GM20000 (cell line): ENCODE measurements at regions not wholly inside any gene's neighbourhood (a gene's known extent, or its start where the extent isn't known, plus 50 kb on each side); places are given as distances from the start of the nearest gene placed in this dataset.

Experiments used
- DNase-seq: peaks from one replicate; pipeline ENCODE4 v3.0.0; 2012; ENCODE audit warnings: low spot score
- TF ChIP-seq, protein P1 (sequence below): IDR thresholded peaks from 2 replicates; pipeline ENCODE4 v1.5.1; 2012; ENCODE audit warnings: mild to moderate bottlenecking, control low read depth; ENCODE audit errors: extremely low read depth, missing control alignments

- TF ChIP-seq, protein P1, sequence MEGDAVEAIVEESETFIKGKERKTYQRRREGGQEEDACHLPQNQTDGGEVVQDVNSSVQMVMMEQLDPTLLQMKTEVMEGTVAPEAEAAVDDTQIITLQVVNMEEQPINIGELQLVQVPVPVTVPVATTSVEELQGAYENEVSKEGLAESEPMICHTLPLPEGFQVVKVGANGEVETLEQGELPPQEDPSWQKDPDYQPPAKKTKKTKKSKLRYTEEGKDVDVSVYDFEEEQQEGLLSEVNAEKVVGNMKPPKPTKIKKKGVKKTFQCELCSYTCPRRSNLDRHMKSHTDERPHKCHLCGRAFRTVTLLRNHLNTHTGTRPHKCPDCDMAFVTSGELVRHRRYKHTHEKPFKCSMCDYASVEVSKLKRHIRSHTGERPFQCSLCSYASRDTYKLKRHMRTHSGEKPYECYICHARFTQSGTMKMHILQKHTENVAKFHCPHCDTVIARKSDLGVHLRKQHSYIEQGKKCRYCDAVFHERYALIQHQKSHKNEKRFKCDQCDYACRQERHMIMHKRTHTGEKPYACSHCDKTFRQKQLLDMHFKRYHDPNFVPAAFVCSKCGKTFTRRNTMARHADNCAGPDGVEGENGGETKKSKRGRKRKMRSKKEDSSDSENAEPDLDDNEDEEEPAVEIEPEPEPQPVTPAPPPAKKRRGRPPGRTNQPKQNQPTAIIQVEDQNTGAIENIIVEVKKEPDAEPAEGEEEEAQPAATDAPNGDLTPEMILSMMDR = no peak
- no peak for DNase-seq
These were observed 345.1 kb upstream of the SNX7 start for GRCh38 chr1:98316286-98316905.

- no peak for DNase-seq
- TF ChIP-seq, protein P1 = no peak
These were observed 346.2 kb upstream of the SNX7 start for GRCh38 chr1:98315309-98315708.

GRCh38 chr1:98314601-98315000, 346.9 kb upstream of the SNX7 start:
- DNase-seq = no peak
- TF ChIP-seq, protein P1 = no peak

- TF ChIP-seq, protein P1 = no peak
- no peak for DNase-seq
These were observed 354.9 kb upstream of the SNX7 start for GRCh38 chr1:98306517-98307089.

DNA sequence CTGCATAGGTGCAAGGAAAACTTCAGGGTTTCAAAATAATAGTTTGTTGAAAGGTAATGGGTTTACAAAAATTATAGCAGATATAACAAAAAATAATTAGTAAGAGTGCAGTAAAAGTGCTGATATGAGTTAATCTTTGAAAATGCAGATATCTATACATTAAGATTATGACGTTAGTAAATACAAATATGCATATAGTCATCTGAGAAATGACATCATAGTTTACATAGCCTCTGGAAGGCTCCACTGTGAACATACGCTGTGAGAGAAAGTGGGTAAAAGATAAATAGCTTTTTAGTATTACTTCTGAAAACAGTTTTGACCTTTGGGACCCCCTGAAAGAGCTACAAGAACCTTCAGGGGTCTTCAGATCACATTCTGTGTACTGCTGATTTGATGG, 356.2 kb upstream of the SNX7 start:
- TF ChIP-seq, protein P1 = no peak
- DNase-seq = no peak

DNA sequence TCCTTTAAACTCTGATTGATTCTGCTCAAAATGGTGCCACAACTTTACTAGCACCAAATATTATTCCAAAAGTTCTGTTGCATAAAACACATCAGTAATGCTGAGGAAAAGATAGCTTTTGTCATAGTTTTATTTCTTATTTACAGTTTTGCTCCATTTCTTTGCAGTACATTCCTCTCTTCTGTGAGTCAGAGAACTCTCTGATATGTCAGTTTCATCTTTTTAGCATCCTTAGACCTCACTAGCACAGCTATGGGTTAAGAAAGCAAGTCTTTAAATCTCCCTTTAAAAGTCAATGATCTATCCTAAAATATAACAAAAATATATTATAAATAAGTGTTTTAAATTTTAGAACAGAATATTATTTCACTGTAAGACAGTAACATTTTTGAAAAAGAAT, 356.6 kb upstream of the SNX7 start:
- no peak for DNase-seq
- TF ChIP-seq, protein P1 = no peak

GRCh38 chr1:98299861-98300260, 361.7 kb upstream of the SNX7 start:
- TF ChIP-seq, protein P1 = no peak
- no peak for DNase-seq
